SK-N-SH treated with all-trans-retinoic acid at 6 μM for 48 hours (cell line): ENCODE measurements at regions not wholly inside any gene's neighbourhood (a gene's known extent, or its start where the extent isn't known, plus 50 kb on each side); places are given as distances from the start of the nearest gene placed in this dataset.

Experiments used
- ATAC-seq: fragments of 200-7000 bp; cut with Tn5 transposase; 3 replicates; pipeline ENCODE4 v1.9.1; 2020; ENCODE audit warnings: mild to moderate bottlenecking, moderate library complexity
- ARNTL ChIP-seq: fragments of 450-650 bp; formaldehyde crosslinking; IDR thresholded peaks from 2 replicates; pipeline ENCODE4 v1.5.0; 2020; ENCODE audit warnings: low read depth, mild to moderate bottlenecking, moderate library complexity, borderline replicate concordance
- BACH2 ChIP-seq: fragments of 250-450 bp; sonication (Bioruptor Pico); IDR thresholded peaks from 2 replicates; pipeline ENCODE4 v1.9.0; 2021; ENCODE audit warnings: mild to moderate bottlenecking, borderline replicate concordance
- CSDC2 ChIP-seq: fragments of 250-450 bp; sonication (Bioruptor Pico); IDR thresholded peaks from 2 replicates; pipeline ENCODE4 v1.5.0; 2020; ENCODE audit warnings: mild to moderate bottlenecking, moderate library complexity
- ESRRG ChIP-seq: fragments of 250-450 bp; sonication (Bioruptor Pico); IDR thresholded peaks from 2 replicates; pipeline ENCODE4 v1.6.1; 2021; ENCODE audit warnings: mild to moderate bottlenecking
- GLIS3 ChIP-seq: fragments of 250-450 bp; sonication (Bioruptor Pico); IDR thresholded peaks from 2 replicates; pipeline ENCODE4 v1.5.0; 2020; ENCODE audit warnings: mild to moderate bottlenecking, moderate library complexity
- ISL1 ChIP-seq: fragments of 250-450 bp; sonication (Bioruptor Pico); IDR thresholded peaks from 2 replicates; pipeline ENCODE4 v2.1.2; 2022; ENCODE audit warnings: mild to moderate bottlenecking, moderate library complexity
- OSR1 ChIP-seq: fragments of 250-450 bp; sonication (Bioruptor Pico); IDR thresholded peaks from 2 replicates; pipeline ENCODE4 v1.8.0; 2022; ENCODE audit warnings: moderate library complexity, mild to moderate bottlenecking, inconsistent platforms
- PPARA ChIP-seq: fragments of 250-450 bp; sonication (Bioruptor Pico); IDR thresholded peaks from 2 replicates; pipeline ENCODE4 v1.5.0; 2020; ENCODE audit warnings: mild to moderate bottlenecking, borderline replicate concordance
- RARB ChIP-seq: fragments of 250-450 bp; sonication (Bioruptor Pico); IDR thresholded peaks from 2 replicates; pipeline ENCODE4 v1.8.0; 2021; ENCODE audit warnings: mild to moderate bottlenecking, moderate library complexity
- SNAI2 ChIP-seq: fragments of 250-450 bp; sonication (Bioruptor Pico); IDR thresholded peaks from 2 replicates; pipeline ENCODE4 v1.5.0; 2020; ENCODE audit warnings: mild to moderate bottlenecking, moderate library complexity
- TCF4 ChIP-seq: fragments of 250-450 bp; sonication (Bioruptor Pico); IDR thresholded peaks from 2 replicates; pipeline ENCODE4 v1.8.0; 2021; ENCODE audit warnings: mild to moderate bottlenecking, moderate library complexity, borderline replicate concordance
- TOX ChIP-seq: fragments of 250-450 bp; sonication (Bioruptor Pico); IDR thresholded peaks from 2 replicates; pipeline ENCODE4 v1.8.0; 2021; ENCODE audit warnings: mild to moderate bottlenecking, moderate library complexity, borderline replicate concordance
- ZC3H10 ChIP-seq: fragments of 250-450 bp; sonication (Bioruptor Pico); IDR thresholded peaks from 2 replicates; pipeline ENCODE4 v1.5.1; 2021; ENCODE audit warnings: mild to moderate bottlenecking, moderate library complexity
- ZFP3 ChIP-seq: fragments of 250-450 bp; sonication (Bioruptor Pico); IDR thresholded peaks from 2 replicates; pipeline ENCODE4 v1.5.0; 2020; ENCODE audit warnings: mild to moderate bottlenecking, moderate library complexity
- ZFP30 ChIP-seq: fragments of 450-650 bp; formaldehyde crosslinking; IDR thresholded peaks from 2 replicates; pipeline ENCODE4 v1.5.0; 2022; ENCODE audit warnings: mild to moderate bottlenecking, moderate library complexity
- ZNF565 ChIP-seq: fragments of 450-650 bp; formaldehyde crosslinking; conservative IDR thresholded peaks from 2 replicates; pipeline ENCODE4 v1.5.0; 2020; ENCODE audit warnings: low read depth, mild to moderate bottlenecking, moderate library complexity
- ZNF70 ChIP-seq: fragments of 450-650 bp; formaldehyde crosslinking; IDR thresholded peaks from 2 replicates; pipeline ENCODE4 v1.5.0; 2020; ENCODE audit warnings: mild to moderate bottlenecking, moderate library complexity
- ZNF8 ChIP-seq: fragments of 450-650 bp; formaldehyde crosslinking; IDR thresholded peaks from 2 replicates; pipeline ENCODE4 v1.5.0; 2020; ENCODE audit warnings: mild to moderate bottlenecking, moderate library complexity
- TF ChIP-seq, protein P1 (sequence below): fragments of 250-450 bp; sonication (Bioruptor Pico); IDR thresholded peaks from 2 replicates; pipeline ENCODE4 v1.8.0; 2021; ENCODE audit warnings: low read depth, mild to moderate bottlenecking, moderate library complexity, borderline replicate concordance
- TF ChIP-seq, protein P2 (sequence below): fragments of 250-450 bp; sonication (Bioruptor Pico); IDR thresholded peaks from 2 replicates; pipeline ENCODE4 v1.8.0; 2020; ENCODE audit warnings: mild to moderate bottlenecking, moderate library complexity, borderline replicate concordance
- TF ChIP-seq, protein P3 (sequence below): fragments of 250-450 bp; sonication (Bioruptor Pico); IDR thresholded peaks from 2 replicates; pipeline ENCODE4 v1.5.1; 2021; ENCODE audit warnings: mild to moderate bottlenecking, moderate library complexity
- TF ChIP-seq, protein P4 (sequence below): fragments of 250-450 bp; sonication (Bioruptor Pico); IDR thresholded peaks from 2 replicates; pipeline ENCODE4 v1.5.1; 2020; ENCODE audit warnings: low read depth, mild to moderate bottlenecking, moderate library complexity
- TF ChIP-seq, protein P5 (sequence below): fragments of 250-450 bp; sonication (Bioruptor Pico); IDR thresholded peaks from 2 replicates; pipeline ENCODE4 v1.5.0; 2020; ENCODE audit warnings: mild to moderate bottlenecking, moderate library complexity

DNA sequence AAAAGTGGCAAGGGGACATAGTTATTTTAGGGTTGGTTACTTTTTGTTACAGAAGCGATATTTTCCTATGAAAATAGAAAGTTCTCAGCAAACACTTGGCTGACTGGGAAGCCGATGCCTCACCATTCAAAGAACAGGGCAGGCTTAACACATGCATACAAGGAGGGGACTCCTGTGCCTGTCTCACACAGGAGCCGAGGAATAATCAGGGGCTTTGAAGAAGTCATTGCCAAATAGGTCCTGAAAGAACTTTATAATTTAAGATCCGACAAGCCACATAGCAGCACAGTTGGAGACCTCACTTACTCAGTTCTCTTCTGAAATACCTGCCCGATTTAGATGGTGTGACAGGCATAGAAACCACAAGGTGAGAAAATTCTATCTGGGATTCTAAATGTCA, 389.8 kb downstream of the EMP1 start:
- TF ChIP-seq ZC3H10 (CRISPR knock-in tag) (no peak), PPARA (CRISPR knock-in tag) (no peak), ZNF565 (no peak), ARNTL (CRISPR knock-in tag) (no peak), RARB (CRISPR knock-in tag) (no peak), ESRRG (no peak), ZFP30 (CRISPR knock-in tag) (no peak), GLIS3 (CRISPR knock-in tag) (no peak), ZNF70 (no peak), BACH2 (no peak), ISL1 (CRISPR knock-in tag) (no peak), SNAI2 (CRISPR knock-in tag) (no peak), ZNF8 (CRISPR knock-in tag) (no peak), OSR1 (CRISPR knock-in tag) (no peak), ZFP3 (CRISPR knock-in tag) (no peak), TOX (CRISPR knock-in tag) (no peak)
- TF ChIP-seq, protein P1, sequence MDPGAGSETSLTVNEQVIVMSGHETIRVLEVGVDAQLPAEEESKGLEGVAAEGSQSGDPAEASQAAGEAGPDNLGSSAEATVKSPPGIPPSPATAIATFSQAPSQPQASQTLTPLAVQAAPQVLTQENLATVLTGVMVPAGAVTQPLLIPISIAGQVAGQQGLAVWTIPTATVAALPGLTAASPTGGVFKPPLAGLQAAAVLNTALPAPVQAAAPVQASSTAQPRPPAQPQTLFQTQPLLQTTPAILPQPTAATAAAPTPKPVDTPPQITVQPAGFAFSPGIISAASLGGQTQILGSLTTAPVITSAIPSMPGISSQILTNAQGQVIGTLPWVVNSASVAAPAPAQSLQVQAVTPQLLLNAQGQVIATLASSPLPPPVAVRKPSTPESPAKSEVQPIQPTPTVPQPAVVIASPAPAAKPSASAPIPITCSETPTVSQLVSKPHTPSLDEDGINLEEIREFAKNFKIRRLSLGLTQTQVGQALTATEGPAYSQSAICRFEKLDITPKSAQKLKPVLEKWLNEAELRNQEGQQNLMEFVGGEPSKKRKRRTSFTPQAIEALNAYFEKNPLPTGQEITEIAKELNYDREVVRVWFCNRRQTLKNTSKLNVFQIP (CRISPR knock-in tag) = no peak
- TF ChIP-seq, protein P2, sequence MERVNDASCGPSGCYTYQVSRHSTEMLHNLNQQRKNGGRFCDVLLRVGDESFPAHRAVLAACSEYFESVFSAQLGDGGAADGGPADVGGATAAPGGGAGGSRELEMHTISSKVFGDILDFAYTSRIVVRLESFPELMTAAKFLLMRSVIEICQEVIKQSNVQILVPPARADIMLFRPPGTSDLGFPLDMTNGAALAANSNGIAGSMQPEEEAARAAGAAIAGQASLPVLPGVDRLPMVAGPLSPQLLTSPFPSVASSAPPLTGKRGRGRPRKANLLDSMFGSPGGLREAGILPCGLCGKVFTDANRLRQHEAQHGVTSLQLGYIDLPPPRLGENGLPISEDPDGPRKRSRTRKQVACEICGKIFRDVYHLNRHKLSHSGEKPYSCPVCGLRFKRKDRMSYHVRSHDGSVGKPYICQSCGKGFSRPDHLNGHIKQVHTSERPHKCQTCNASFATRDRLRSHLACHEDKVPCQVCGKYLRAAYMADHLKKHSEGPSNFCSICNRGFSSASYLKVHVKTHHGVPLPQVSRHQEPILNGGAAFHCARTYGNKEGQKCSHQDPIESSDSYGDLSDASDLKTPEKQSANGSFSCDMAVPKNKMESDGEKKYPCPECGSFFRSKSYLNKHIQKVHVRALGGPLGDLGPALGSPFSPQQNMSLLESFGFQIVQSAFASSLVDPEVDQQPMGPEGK (CRISPR knock-in tag) = no peak
- TF ChIP-seq, protein P3, sequence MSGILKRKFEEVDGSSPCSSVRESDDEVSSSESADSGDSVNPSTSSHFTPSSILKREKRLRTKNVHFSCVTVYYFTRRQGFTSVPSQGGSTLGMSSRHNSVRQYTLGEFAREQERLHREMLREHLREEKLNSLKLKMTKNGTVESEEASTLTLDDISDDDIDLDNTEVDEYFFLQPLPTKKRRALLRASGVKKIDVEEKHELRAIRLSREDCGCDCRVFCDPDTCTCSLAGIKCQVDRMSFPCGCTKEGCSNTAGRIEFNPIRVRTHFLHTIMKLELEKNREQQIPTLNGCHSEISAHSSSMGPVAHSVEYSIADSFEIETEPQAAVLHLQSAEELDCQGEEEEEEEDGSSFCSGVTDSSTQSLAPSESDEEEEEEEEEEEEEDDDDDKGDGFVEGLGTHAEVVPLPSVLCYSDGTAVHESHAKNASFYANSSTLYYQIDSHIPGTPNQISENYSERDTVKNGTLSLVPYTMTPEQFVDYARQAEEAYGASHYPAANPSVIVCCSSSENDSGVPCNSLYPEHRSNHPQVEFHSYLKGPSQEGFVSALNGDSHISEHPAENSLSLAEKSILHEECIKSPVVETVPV (CRISPR knock-in tag) = no peak
- TF ChIP-seq, protein P4, sequence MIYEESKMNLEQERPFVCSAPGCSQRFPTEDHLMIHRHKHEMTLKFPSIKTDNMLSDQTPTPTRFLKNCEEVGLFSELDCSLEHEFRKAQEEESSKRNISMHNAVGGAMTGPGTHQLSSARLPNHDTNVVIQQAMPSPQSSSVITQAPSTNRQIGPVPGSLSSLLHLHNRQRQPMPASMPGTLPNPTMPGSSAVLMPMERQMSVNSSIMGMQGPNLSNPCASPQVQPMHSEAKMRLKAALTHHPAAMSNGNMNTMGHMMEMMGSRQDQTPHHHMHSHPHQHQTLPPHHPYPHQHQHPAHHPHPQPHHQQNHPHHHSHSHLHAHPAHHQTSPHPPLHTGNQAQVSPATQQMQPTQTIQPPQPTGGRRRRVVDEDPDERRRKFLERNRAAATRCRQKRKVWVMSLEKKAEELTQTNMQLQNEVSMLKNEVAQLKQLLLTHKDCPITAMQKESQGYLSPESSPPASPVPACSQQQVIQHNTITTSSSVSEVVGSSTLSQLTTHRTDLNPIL (CRISPR knock-in tag) = no peak
- no peak for ATAC-seq

GRCh38 chr12:13584541-13584940, 388.0 kb downstream of the EMP1 start:
- TF ChIP-seq, protein P5, sequence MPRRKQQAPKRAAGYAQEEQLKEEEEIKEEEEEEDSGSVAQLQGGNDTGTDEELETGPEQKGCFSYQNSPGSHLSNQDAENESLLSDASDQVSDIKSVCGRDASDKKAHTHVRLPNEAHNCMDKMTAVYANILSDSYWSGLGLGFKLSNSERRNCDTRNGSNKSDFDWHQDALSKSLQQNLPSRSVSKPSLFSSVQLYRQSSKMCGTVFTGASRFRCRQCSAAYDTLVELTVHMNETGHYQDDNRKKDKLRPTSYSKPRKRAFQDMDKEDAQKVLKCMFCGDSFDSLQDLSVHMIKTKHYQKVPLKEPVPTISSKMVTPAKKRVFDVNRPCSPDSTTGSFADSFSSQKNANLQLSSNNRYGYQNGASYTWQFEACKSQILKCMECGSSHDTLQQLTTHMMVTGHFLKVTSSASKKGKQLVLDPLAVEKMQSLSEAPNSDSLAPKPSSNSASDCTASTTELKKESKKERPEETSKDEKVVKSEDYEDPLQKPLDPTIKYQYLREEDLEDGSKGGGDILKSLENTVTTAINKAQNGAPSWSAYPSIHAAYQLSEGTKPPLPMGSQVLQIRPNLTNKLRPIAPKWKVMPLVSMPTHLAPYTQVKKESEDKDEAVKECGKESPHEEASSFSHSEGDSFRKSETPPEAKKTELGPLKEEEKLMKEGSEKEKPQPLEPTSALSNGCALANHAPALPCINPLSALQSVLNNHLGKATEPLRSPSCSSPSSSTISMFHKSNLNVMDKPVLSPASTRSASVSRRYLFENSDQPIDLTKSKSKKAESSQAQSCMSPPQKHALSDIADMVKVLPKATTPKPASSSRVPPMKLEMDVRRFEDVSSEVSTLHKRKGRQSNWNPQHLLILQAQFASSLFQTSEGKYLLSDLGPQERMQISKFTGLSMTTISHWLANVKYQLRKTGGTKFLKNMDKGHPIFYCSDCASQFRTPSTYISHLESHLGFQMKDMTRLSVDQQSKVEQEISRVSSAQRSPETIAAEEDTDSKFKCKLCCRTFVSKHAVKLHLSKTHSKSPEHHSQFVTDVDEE = no peak
- no peak for TF ChIP-seq TCF4 (CRISPR knock-in tag)
- TF ChIP-seq CSDC2 (CRISPR knock-in tag) = no peak
- TF ChIP-seq ZFP3 (CRISPR knock-in tag) = no peak
- TF ChIP-seq TOX (CRISPR knock-in tag) = no peak
- TF ChIP-seq BACH2 = no peak
- TF ChIP-seq GLIS3 (CRISPR knock-in tag) = no peak
- TF ChIP-seq, protein P3 (CRISPR knock-in tag) = no peak
- no peak for TF ChIP-seq SNAI2 (CRISPR knock-in tag)
- no peak for TF ChIP-seq OSR1 (CRISPR knock-in tag)
- no peak for TF ChIP-seq ISL1 (CRISPR knock-in tag)
- no peak for TF ChIP-seq ZNF70
- no peak for TF ChIP-seq ARNTL (CRISPR knock-in tag)
- TF ChIP-seq ESRRG = no peak
- TF ChIP-seq, protein P1 (CRISPR knock-in tag) = no peak
- TF ChIP-seq ZNF565 = no peak
- no peak for TF ChIP-seq PPARA (CRISPR knock-in tag)
- TF ChIP-seq RARB (CRISPR knock-in tag) = no peak

More at GRCh38 chr12:13584541-13584940, 388.0 kb downstream of the EMP1 start:
- ATAC-seq = no peak
